ENCODE measurements at regions not wholly inside any gene's neighbourhood (a gene's known extent, or its start where the extent isn't known, plus 50 kb on each side); places are given as distances from the start of the nearest gene placed in this dataset.

- H3K4me2 ChIP-seq (ENCODE audit: low read depth, low read length), result no peak overlapping the region
- no peak overlapping the region for H2AFZ ChIP-seq (ENCODE audit: low read length)
- no peaks in the 10 kb centered on the region for H4K20me1 ChIP-seq (ENCODE audit: insufficient read depth, low read length)
- H3K79me2 ChIP-seq (ENCODE audit: low read length), result no peaks in the 10 kb centered on the region
- H3F3A ChIP-seq (ENCODE audit: insufficient read depth, low read length), result no peaks in the 10 kb centered on the region
- no peaks in the 10 kb centered on the region for H3K9me2 ChIP-seq (replicated peaks; ENCODE audit: insufficient read depth, low read length)
- TF ChIP-seq EZH2phosphoT487 (IDR thresholded peaks at IDR 0.05; ENCODE audit: low read length) (no peak), CTCF (IDR thresholded peaks at IDR 0.05; ENCODE audit: low read length) (no peak), EZH2 (optimal IDR thresholded peaks at IDR 0.05; ENCODE audit: low read depth, low read length) (no peak)
- H3K9ac ChIP-seq (ENCODE audit: low read length), result no peak overlapping the region
- H3K4me1 ChIP-seq (ENCODE audit: low read length), result peaks cover 22% of the 10 kb centered on the region
- no peak overlapping the region for H3K4me3 ChIP-seq (ENCODE audit: low read length)
- H3K27ac ChIP-seq (ENCODE audit: low read length), result no peak overlapping the region
- no peaks in the 10 kb centered on the region for H3K27me3 ChIP-seq (replicated peaks; ENCODE audit: insufficient read depth, low read length)
- H3K36me3 ChIP-seq (replicated peaks; ENCODE audit: insufficient read depth, low read length), result no peaks in the 10 kb centered on the region
- H3K9me3 ChIP-seq (replicated peaks; ENCODE audit: insufficient read depth, low read length), result no peaks in the 10 kb centered on the region
- DNase-seq, result no peak
These were observed 464.6 kb downstream of the CDH26 start for GRCh38 chr20:60422848-60423247.

GRCh38 chr20:60424267-60424902, 466.2 kb downstream of the CDH26 start:
- DNase-seq, result no peak
- H3K27me3 ChIP-seq (replicated peaks; ENCODE audit: insufficient read depth, low read length), result no peaks in the 10 kb centered on the region
- no peak overlapping the region for H2AFZ ChIP-seq (ENCODE audit: low read length)
- H4K20me1 ChIP-seq (ENCODE audit: insufficient read depth, low read length), result no peaks in the 10 kb centered on the region
- H3K9me3 ChIP-seq (replicated peaks; ENCODE audit: insufficient read depth, low read length), result no peaks in the 10 kb centered on the region
- H3K4me3 ChIP-seq (ENCODE audit: low read length), result no peak overlapping the region
- no peaks in the 10 kb centered on the region for H3K79me2 ChIP-seq (ENCODE audit: low read length)
- peaks cover 12% of the 10 kb centered on the region for H3K4me1 ChIP-seq (ENCODE audit: low read length)
- no peaks in the 10 kb centered on the region for H3K9me2 ChIP-seq (replicated peaks; ENCODE audit: insufficient read depth, low read length)
- no peak overlapping the region for H3K27ac ChIP-seq (ENCODE audit: low read length)
- no peaks in the 10 kb centered on the region for H3K36me3 ChIP-seq (replicated peaks; ENCODE audit: insufficient read depth, low read length)
- H3K4me2 ChIP-seq (ENCODE audit: low read depth, low read length), result no peak overlapping the region
- H3K9ac ChIP-seq (ENCODE audit: low read length), result no peak overlapping the region
- no peaks in the 10 kb centered on the region for H3F3A ChIP-seq (ENCODE audit: insufficient read depth, low read length)
- TF ChIP-seq EZH2 (optimal IDR thresholded peaks at IDR 0.05; ENCODE audit: low read depth, low read length) (no peak), EZH2phosphoT487 (IDR thresholded peaks at IDR 0.05; ENCODE audit: low read length) (no peak), CTCF (IDR thresholded peaks at IDR 0.05; ENCODE audit: low read length) (no peak)

GRCh38 chr20:60427516-60427915, 469.3 kb downstream of the CDH26 start:
- Histone ChIP-seq H4K20me1 (ENCODE audit: insufficient read depth, low read length) (no peaks in the 10 kb centered on the region), H3K4me1 (ENCODE audit: low read length) (no peaks in the 10 kb centered on the region), H3K9ac (ENCODE audit: low read length) (no peak overlapping the region), H3K27ac (ENCODE audit: low read length) (no peak overlapping the region), H3K9me2 (replicated peaks; ENCODE audit: insufficient read depth, low read length) (no peaks in the 10 kb centered on the region), H3K9me3 (replicated peaks; ENCODE audit: insufficient read depth, low read length) (no peaks in the 10 kb centered on the region), H3K27me3 (replicated peaks; ENCODE audit: insufficient read depth, low read length) (no peaks in the 10 kb centered on the region), H3K4me2 (ENCODE audit: low read depth, low read length) (no peak overlapping the region), H3F3A (ENCODE audit: insufficient read depth, low read length) (no peaks in the 10 kb centered on the region), H2AFZ (ENCODE audit: low read length) (no peak overlapping the region), H3K79me2 (ENCODE audit: low read length) (no peaks in the 10 kb centered on the region), H3K36me3 (replicated peaks; ENCODE audit: insufficient read depth, low read length) (no peaks in the 10 kb centered on the region), H3K4me3 (ENCODE audit: low read length) (no peak overlapping the region)
- TF ChIP-seq EZH2phosphoT487 (IDR thresholded peaks at IDR 0.05; ENCODE audit: low read length) (no peak), CTCF (IDR thresholded peaks at IDR 0.05; ENCODE audit: low read length) (no peak)
- no peak for DNase-seq
